Mononuclear cell (primary cell): ENCODE measurements at regions not wholly inside any gene's neighbourhood (a gene's known extent, or its start where the extent isn't known, plus 50 kb on each side); places are given as distances from the start of the nearest gene placed in this dataset.
"Not testable (repeated sequence)": the region's sequence is repeated elsewhere in the genome, so short reads cannot be mapped to it uniquely, and the experiment has no call there.

Experiments used
- H3K27me3 ChIP-seq: 2 replicates; pipeline ENCODE4 v1.6.0; 2011; ENCODE audit warnings: low read length, control low read depth; ENCODE audit not compliant: insufficient read depth
- H3K4me1 ChIP-seq: 2 replicates; pipeline ENCODE4 v1.5.1; 2011; ENCODE audit warnings: mild to moderate bottlenecking, low read length, control low read depth; ENCODE audit not compliant: insufficient read depth
- H3K4me3 ChIP-seq: 2 replicates; pipeline ENCODE4 v1.5.1; 2011; ENCODE audit warnings: mild to moderate bottlenecking, low read length, moderate library complexity
- H3K9me3 ChIP-seq: 2 replicates; pipeline ENCODE4 v1.5.1; 2011; ENCODE audit warnings: low read depth, mild to moderate bottlenecking, control low read depth, low read length

DNA sequence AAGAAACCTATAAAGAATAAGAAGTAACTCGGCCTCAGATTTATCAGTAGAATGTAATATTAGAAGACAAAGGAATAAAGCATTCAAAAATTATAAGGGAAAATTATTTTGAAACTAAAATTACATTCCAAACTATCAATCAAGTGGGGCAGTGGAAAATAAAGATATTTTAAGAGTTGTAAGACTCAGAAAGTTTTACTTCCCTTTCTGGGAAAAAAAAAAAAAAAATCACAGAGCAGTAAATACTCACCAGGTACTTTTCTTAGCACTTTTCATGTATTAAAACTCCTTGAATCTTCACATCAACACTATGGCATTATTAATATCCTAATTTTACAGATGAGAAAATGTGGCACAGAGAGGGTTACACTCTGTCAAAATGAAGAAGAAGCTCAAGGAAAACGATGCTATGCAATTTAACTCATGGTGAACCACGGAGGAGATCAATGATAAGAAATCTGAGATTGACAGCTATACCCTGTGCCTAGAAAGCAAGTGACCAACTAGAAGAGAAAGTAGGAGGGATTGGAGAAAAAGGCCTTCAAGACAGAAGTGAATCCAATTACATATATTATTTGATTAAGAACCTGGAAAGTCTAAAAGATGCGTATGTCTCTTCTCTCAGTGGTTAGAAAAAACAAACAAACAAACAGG is 238.9 kb upstream of the ID2 start:
- no peaks in the 10 kb centered on the region for H3K27me3 ChIP-seq
- no peaks in the 10 kb centered on the region for H3K9me3 ChIP-seq
- H3K4me1 ChIP-seq: peaks cover 40% of the 10 kb centered on the region
- H3K4me3 ChIP-seq: no peak overlapping the region

DNA sequence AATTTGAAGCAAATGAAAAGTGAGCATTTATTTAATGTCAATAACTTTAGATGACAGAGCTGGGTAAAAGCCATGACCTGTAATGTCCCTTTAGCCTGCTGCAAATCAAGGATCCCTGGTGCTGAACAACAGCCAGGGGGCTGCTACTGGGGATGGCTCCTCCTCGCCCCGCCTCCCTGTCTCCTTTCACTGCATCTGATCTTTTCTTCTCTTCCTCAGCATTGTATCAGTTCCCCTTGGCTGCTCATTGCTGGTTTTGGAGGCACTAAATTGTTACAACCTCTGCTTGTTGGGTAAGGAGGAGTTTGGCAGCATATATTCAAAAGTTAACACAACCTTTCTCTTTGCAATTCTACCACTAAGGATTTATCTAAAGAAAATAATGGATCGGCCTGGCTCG is 236.3 kb upstream of the ID2 start:
- H3K9me3 ChIP-seq: no peaks in the 10 kb centered on the region
- no peak overlapping the region for H3K4me3 ChIP-seq
- no peaks in the 10 kb centered on the region for H3K27me3 ChIP-seq
- H3K4me1 ChIP-seq: peaks cover 25% of the 10 kb centered on the region

DNA sequence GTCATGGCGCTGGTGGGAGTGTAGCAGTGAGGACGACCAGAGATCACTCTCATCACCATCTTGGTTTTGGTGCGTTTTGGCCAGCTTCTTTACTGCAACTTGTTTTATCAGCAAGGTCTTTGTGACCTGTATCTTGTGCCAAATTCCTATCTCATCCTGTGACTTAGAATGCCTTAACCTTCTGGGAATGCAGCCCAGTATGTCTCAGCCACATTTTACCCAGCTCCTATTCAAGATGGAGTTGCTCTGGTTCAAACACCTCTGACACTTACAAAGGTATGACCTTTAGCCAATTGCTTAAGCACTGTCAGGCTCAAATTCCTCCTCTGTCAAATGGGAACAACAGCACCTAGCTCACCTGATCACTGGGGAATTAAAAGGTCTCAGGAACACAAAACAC is 235.1 kb upstream of the ID2 start:
- H3K4me3 ChIP-seq, H3K27me3 ChIP-seq: not testable (repeated sequence)
- H3K4me1 ChIP-seq: peaks cover 15% of the 10 kb centered on the region

DNA sequence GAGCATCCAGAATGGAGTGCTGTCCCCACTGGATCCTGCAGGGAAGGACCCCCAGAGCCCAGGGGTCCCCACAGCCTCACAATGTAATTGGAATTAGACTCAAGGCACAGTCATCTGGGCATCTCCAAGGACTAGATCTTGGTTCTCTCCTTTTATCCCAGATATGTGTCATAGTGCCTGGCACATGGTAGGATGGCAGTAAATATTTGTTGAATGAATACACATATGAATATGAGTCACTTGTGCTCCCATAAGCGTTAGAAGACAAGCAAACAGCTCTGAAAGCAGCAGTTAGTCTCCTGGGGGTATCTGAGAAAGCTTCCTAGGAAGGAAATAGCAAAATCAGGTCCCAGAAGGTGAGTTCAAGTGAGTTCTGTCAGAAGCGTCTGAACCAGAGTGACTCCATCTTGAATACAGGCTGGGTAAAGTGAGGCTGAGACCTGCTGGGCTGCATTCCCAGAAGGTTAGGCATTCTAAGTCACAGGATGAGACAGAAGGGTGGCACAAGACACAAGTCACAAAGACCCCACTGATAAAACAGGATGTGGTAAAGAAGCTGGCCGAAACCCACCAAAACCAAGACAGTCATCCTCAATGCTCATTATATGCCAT is 234.1 kb upstream of the ID2 start:
- H3K27me3 ChIP-seq: no peaks in the 10 kb centered on the region
- H3K4me3 ChIP-seq: no peak overlapping the region
- no peaks in the 10 kb centered on the region for H3K9me3 ChIP-seq
- H3K4me1 ChIP-seq: peaks cover 6% of the 10 kb centered on the region

More for the DNA sequence above, 235.1 kb upstream of the ID2 start:
- not testable (repeated sequence) for H3K9me3 ChIP-seq

DNA sequence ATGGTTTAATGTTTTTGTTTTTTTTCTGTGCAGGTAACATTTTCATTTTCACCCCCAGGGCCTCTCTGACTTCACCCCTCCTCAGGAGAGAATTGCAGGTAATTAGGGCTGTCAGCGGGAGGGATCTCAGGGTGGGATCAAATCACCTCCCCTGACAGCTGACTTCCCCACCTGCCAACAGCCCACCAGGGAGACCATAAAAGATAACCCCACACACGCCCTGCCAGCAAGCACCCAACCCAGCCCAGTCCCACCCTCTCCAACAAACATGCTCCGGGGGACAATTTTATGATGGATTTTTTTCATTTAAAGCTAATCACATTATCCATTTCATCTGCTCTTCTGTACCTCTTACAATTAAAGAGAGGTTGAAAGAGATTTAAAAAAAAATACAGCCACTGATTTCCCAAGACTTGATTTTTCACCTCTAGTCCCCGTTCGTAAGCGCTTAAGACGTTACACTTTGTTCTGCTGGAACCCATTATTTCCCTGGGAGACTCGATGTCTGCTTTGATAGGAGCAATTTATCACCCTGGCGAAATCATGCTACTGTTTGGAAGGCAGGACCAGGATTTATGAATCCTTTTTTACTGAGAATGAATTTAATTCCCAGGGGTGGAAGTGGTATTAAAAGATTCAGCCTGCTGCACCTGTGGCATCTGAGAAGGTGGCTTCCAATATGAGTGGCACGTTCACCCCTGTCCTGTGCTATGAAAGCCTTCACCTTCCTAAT is 232.9 kb upstream of the ID2 start:
- H3K27me3 ChIP-seq: no peaks in the 10 kb centered on the region

DNA sequence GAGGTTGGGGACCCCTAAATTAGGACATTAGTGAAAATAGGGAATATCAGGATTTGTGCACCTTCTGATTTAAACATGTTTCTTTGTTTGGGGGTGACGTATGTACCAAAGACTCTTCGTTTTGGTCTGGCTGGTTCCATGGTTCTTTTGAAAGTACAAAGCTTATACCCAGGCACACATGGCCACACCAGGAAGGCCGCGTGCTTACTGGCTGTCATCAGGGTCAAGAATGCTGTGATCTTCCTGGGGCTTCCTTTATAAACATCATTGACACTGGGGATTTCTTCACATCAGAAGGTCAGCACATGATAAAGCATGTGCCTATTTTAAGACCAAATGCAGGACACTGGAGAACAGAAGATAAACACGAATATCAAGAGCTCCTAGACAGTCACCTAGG is 230.6 kb upstream of the ID2 start:
- H3K4me1 ChIP-seq: peaks cover 15% of the 10 kb centered on the region
- peaks cover 3% of the 10 kb centered on the region for H3K27me3 ChIP-seq
- no peaks in the 10 kb centered on the region for H3K9me3 ChIP-seq
- H3K4me3 ChIP-seq: no peak overlapping the region

More for the DNA sequence above, 232.9 kb upstream of the ID2 start:
- H3K9me3 ChIP-seq: no peaks in the 10 kb centered on the region
- no peak overlapping the region for H3K4me3 ChIP-seq
- peaks cover 3% of the 10 kb centered on the region for H3K4me1 ChIP-seq

DNA sequence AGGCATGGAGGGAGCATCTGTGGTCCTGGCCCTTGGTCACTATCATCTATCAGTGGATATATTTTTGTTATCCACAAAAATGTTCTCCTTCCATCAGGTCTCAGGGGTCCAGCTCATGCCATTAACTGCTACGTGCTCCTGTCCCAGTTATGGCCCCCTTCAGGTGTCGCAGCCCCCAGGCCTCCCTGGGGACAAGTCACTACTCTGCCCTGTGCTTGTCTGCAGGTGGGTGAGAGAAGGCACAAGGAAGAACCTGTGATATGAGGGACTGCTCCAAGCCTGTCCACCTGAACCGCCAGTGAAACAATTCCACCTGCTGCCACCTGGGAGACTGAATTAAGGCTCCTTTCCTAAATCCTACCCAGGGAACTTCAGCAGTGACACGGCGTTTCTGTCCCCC is 229.6 kb upstream of the ID2 start:
- no peak overlapping the region for H3K4me3 ChIP-seq
- no peaks in the 10 kb centered on the region for H3K9me3 ChIP-seq
- H3K4me1 ChIP-seq: peaks cover 22% of the 10 kb centered on the region
- peaks cover 3% of the 10 kb centered on the region for H3K27me3 ChIP-seq

DNA sequence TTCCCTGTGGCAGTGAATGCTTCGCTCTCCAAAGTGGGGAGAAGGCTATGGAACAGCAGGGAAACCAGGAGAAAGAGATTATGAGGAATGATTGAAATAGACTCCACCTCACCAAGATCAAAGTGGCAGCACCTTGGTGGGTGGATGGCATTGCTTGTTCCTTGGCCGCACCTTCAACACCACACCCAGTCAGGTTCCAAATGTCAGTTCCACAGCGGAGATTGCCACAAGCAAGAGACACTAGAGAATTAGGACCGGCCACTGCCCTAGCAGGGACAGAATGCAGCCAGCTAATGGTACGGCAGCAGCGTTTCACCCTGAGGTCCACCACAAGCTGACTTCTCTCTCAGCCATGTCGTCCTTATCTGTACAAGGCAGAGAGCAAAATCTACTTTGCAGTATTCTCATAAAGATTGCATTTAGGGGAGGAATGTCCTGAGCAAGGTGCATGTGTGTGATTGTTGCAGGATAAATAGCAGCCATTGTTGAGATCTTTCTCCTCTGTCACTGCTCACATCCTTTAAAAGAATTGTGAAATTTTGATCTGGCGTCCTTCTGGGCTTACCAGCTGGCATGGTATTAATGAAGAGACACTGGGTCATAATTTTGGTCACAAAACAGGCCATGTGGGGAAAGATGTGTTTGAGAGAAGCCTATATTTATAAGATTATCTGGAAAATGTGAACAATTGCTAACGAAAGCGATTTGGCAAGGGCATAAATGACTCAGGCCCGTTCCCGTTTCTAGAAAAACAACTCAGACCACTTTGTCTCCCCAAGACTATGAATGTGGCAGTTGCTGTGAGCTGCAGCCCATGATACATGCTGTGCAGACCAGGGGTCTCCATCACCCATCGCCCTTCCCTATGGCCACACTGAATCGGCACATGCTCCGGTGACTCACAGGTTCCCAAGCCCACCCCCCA is 228.6 kb upstream of the ID2 start:
- Histone ChIP-seq H3K4me3 (no peak overlapping the region), H3K27me3 (peaks cover 11% of the 10 kb centered on the region), H3K9me3 (no peaks in the 10 kb centered on the region), H3K4me1 (peaks cover 25% of the 10 kb centered on the region)

DNA sequence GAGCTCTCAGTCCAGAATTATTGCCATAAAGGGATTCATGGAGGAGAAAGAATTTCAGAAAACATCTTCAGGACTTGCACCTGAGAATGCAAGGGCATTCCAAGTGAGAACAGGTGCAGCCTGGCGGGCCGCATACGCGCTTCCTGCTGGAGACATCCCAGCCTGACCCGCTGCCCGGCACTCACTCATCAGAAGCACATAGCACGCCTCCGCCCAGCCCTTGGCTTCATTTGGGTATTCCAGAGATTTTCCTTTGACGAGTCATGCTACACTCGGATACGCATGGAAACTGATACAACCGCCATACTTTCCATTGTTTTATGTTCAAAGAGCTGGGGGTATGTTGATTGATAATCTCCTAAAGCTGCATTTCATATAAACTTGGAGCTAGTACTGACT is 228.0 kb upstream of the ID2 start:
- Histone ChIP-seq H3K4me3 (no peak overlapping the region), H3K4me1 (peaks cover 28% of the 10 kb centered on the region), H3K27me3 (peaks cover 15% of the 10 kb centered on the region), H3K9me3 (no peaks in the 10 kb centered on the region)

DNA sequence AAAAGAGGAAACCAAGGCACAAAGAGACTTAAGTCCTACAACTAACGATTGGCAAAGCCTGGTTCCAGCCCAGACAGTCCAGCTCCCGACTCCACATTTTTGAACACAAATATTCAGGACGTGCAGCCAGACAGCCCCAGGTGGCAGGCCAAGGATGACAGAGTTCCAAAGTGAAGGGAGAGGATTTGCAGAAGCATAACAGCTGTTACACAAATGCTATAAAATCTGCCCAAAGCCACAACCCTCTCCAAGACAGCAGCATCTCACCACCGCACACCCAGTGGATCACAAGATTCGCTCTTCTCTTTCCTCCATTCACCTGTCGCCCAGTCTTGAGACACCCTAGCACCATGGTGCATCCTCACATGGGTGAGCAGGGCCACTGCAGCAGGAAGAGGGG is 227.1 kb upstream of the ID2 start:
- no peaks in the 10 kb centered on the region for H3K9me3 ChIP-seq
- H3K4me1 ChIP-seq: peaks cover 33% of the 10 kb centered on the region
- H3K27me3 ChIP-seq: peaks cover 18% of the 10 kb centered on the region
- H3K4me3 ChIP-seq: no peak overlapping the region

DNA sequence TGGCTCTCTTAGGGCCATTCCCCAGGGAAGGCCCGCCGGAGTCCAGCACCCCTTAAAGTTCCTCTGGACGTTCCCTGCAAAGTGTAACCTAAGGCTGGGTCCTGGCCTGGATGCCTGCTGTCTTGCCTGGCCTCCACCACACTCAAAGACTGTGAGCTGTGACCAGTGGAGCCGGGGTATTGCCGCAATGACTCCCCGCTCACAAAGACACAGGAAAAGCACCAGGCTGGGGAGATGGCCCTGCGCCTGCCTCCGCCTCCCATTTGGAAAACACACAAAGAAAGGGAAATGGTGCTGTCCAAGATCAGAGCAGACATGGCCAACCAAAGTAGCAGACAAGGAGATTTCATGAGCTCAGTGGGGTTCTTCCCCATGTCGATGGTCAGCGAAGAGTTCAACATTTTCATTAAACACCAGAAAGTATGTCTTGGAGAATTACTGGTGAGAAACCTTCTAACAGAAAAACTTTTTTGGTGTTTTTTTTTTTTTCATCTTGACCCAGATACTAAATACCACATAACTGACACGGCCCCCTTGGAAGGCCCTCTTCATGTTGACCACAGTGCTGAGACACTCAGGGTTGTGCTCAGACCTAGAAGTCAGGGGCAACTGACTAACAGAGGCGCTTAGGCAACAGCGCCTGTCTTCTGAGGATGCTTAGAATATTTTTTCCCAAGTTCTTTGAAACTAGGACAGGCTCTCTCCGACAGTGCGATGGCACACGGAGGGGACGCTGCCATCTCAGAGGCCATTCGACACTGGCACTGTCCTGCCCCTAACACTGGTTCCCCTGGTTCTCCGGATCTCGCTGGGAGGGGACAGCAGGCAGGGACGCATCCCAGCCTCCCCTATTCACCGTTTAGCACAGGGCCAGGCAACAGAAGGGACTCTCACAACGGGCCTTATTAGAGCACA is 226.4 kb upstream of the ID2 start:
- H3K4me3 ChIP-seq: no peak overlapping the region
- H3K4me1 ChIP-seq: peaks cover 33% of the 10 kb centered on the region
- no peaks in the 10 kb centered on the region for H3K9me3 ChIP-seq
- H3K27me3 ChIP-seq: peaks cover 24% of the 10 kb centered on the region

DNA sequence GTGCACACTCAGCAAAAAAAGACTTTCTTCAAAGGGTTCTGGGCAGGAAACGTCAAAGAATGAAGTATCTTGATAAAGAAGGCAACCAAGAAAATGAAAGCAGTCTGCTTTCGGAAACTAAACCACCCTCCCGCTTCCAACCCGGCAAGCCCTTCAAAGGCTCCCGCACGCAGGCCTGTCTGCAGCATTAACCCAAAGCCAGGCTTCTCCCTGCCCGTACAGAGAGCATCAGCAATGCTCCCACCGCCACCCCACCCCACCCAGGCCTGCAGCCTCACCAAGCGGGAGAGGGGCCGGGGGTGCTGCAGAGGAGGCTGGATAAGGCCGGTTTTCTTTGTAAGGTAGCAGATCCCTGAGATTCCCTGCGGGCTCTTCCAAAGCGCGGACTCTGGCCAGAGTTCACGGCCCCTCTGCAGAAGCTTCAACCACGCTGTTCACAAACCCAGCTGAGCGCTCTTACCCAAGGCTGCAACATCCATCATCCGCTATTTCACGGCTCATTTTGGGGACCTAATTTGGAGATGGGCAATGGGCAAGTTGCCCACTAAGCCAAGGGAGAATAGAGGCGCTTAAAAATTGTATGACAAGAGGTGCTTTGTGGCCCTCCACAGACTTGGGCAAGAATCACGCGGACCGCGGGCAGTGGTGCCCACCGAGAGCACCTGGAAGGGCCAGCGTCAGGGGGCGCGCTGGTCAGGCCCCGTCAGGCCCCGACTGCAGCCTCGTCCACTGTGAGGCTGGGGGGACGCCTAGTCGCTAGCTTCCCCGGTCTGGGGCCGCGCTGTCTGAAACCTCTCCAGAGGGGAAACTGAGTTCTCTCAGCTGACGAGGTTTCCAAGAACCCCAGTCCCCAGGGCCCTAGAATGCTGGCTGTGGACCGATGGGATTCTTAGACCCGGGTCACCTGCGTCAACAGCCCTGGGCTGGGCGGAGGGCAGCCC is 225.4 kb upstream of the ID2 start:
- H3K9me3 ChIP-seq: no peaks in the 10 kb centered on the region
- peaks cover 24% of the 10 kb centered on the region for H3K27me3 ChIP-seq
- peaks cover 33% of the 10 kb centered on the region for H3K4me1 ChIP-seq
- peak overlapping the region; percentile 8 for H3K4me3 ChIP-seq

DNA sequence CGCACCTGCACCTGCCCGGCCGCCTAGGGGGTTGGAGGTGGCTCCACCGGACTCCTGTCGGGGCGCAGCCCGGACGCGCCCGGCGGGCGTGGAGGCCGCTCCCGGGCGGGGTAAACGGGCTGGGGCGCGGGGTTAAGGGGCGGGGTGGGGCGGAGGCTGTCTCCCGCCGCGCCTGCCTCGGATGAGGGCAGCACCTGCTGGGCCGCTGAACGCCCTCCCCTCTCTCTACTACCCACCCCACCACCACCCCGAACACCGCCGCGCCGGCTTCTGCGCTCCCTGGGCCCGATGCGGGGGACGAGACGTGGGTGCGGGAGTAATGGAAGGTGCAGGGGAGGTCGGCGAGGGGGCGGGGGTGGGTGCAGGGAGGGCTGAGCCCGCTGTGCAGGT is 224.8 kb upstream of the ID2 start:
- H3K4me1 ChIP-seq: peaks cover 33% of the 10 kb centered on the region
- no peak overlapping the region for H3K4me3 ChIP-seq
- no peaks in the 10 kb centered on the region for H3K9me3 ChIP-seq
- peaks cover 24% of the 10 kb centered on the region for H3K27me3 ChIP-seq
